ENCODE measurements at regions not wholly inside any gene's neighbourhood (a gene's known extent, or its start where the extent isn't known, plus 50 kb on each side); places are given as distances from the start of the nearest gene placed in this dataset.

GRCh38 chr1:234932511-234933430 lies 195.9 kb downstream of the TOMM20 start:
- Histone ChIP-seq H3K79me2 (replicated peaks; ENCODE audit: insufficient read depth, low read length) (no peaks in the 10 kb centered on the region), H3F3A (ENCODE audit: insufficient read depth, low read length, poor library complexity, severe bottlenecking) (no peaks in the 10 kb centered on the region), H3K4me3 (ENCODE audit: low read length) (no peak overlapping the region), H3K9ac (ENCODE audit: low read length) (no peak overlapping the region), H3K27me3 (ENCODE audit: insufficient read depth, low read depth, low read length) (no peaks in the 10 kb centered on the region), H4K20me1 (ENCODE audit: insufficient read depth) (no peaks in the 10 kb centered on the region), H3K27ac (ENCODE audit: low read length) (no peak overlapping the region), H3K9me3 (ENCODE audit: low read length) (no peaks in the 10 kb centered on the region), H3K9me2 (ENCODE audit: insufficient read depth, low read length) (no peaks in the 10 kb centered on the region), H3K4me2 (ENCODE audit: low read length) (no peak overlapping the region), H3K36me3 (ENCODE audit: insufficient read depth, low read length) (no peaks in the 10 kb centered on the region), H2AFZ (ENCODE audit: low read depth, low read length) (no peak overlapping the region)
- no peak for TF ChIP-seq EZH2 (IDR thresholded peaks at IDR 0.05; ENCODE audit: borderline replicate concordance, insufficient read depth, low read length, poor library complexity, severe bottlenecking)
- no peak for TF ChIP-seq TAF1 (IDR thresholded peaks at IDR 0.05; ENCODE audit: low read depth)
- no peak for TF ChIP-seq SMC3 (conservative IDR thresholded peaks at IDR 0.05; ENCODE audit: poor library complexity)
- no peak for TF ChIP-seq POLR2AphosphoS5 (IDR thresholded peaks at IDR 0.05)
- TF ChIP-seq MXI1 (conservative IDR thresholded peaks at IDR 0.05; ENCODE audit: poor library complexity, severe bottlenecking) = no peak
- TF ChIP-seq EP300 (conservative IDR thresholded peaks at IDR 0.05; ENCODE audit: poor library complexity, severe bottlenecking) = no peak
- no peak for TF ChIP-seq CTCF (IDR thresholded peaks at IDR 0.05; ENCODE audit: poor library complexity, severe bottlenecking)
- no peak for TF ChIP-seq REST (IDR thresholded peaks at IDR 0.05; ENCODE audit: borderline replicate concordance)
- TF ChIP-seq RAD21 (conservative IDR thresholded peaks at IDR 0.05) = no peak

- Histone ChIP-seq H3K36me3 (ENCODE audit: insufficient read depth, low read length) (no peaks in the 10 kb centered on the region), H3K27me3 (ENCODE audit: insufficient read depth, low read depth, low read length) (no peaks in the 10 kb centered on the region), H3K9me2 (ENCODE audit: insufficient read depth, low read length) (no peaks in the 10 kb centered on the region), H3F3A (ENCODE audit: insufficient read depth, low read length, poor library complexity, severe bottlenecking) (no peaks in the 10 kb centered on the region), H4K20me1 (ENCODE audit: insufficient read depth) (no peaks in the 10 kb centered on the region), H3K4me2 (ENCODE audit: low read length) (no peak overlapping the region), H3K4me3 (ENCODE audit: low read length) (no peak overlapping the region), H3K9ac (ENCODE audit: low read length) (no peak overlapping the region), H3K79me2 (replicated peaks; ENCODE audit: insufficient read depth, low read length) (no peaks in the 10 kb centered on the region), H3K27ac (ENCODE audit: low read length) (no peak overlapping the region), H2AFZ (ENCODE audit: low read depth, low read length) (no peak overlapping the region), H3K9me3 (ENCODE audit: low read length) (no peaks in the 10 kb centered on the region)
- TF ChIP-seq POLR2AphosphoS5 (IDR thresholded peaks at IDR 0.05) (no peak), CTCF (IDR thresholded peaks at IDR 0.05; ENCODE audit: poor library complexity, severe bottlenecking) (no peak), EP300 (conservative IDR thresholded peaks at IDR 0.05; ENCODE audit: poor library complexity, severe bottlenecking) (no peak), TAF1 (IDR thresholded peaks at IDR 0.05; ENCODE audit: low read depth) (no peak)
These were observed 196.5 kb downstream of the TOMM20 start for GRCh38 chr1:234932106-234932505.

All from neural cell (in vitro differentiated cells).